ENCODE measurements at regions not wholly inside any gene's neighbourhood (a gene's known extent, or its start where the extent isn't known, plus 50 kb on each side); places are given as distances from the start of the nearest gene placed in this dataset.

DNA sequence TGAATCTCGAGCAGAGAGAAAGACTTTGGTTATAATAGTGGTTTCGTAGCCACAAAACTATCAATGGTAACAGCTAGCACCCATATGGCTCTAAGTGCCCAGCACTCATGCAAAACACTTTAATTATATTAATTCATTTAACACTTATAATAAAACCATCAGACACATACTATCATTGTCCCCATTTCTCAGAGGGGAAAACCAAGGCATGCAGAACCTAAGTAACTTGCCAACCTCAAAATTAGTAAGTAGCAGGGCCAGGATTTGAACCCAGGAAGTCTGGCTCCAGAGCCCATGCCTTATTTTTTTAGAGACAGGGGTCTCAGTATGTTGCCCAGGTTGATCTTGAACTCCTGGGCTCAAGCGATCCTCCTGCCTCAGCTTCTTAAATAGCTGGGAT is 145.6 kb upstream of the HS3ST2 start:
- no peak overlapping the region for H3K27ac Mint-ChIP-seq
- CTCF ChIA-PET = interaction anchor here (0.7 kb wide), 1 partner anchor 45 kb away, joined by 3 read pairs; no protein-coding TSS in a partner anchor
- no peak overlapping the region for H3K4me3 Mint-ChIP-seq
- peaks cover 3% of the 10 kb centered on the region for H3K27me3 Mint-ChIP-seq
- no peaks in the 10 kb centered on the region for H3K36me3 Mint-ChIP-seq
- peak; percentile 11 for DNase-seq
- ATAC-seq = no peak
- no peaks in the 10 kb centered on the region for H3K4me1 Mint-ChIP-seq
- H3K9me3 Mint-ChIP-seq (ENCODE audit: low read depth) = no peaks in the 10 kb centered on the region

DNA sequence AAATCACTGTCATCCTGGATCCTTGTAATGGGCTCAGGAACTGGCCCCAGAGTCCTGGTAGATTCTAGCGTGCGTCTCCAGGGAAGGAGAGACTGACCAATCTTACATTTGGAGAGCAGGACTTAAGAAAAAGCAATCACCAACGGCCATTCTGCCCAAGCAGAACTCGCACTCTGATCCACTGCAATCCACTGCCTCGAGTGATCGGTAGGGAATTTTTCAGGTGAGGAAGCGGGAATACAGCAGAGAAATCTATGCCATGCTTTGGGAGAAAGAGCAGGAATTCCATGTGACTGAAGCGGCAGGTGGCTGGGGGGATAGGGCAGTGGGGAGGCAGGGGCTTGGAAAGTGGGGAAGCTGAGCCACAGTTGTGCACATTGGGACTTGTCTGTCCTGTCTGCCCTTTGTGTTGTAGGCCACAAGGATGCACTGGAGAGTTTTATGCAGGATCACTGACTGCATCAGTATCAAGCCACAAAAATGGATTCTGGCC is 143.9 kb upstream of the HS3ST2 start:
- no peak overlapping the region for H3K27ac Mint-ChIP-seq
- H3K4me1 Mint-ChIP-seq = no peaks in the 10 kb centered on the region
- H3K27me3 Mint-ChIP-seq = peaks cover 3% of the 10 kb centered on the region
- ATAC-seq (no peak), DNase-seq (peak; percentile 26)
- no peaks in the 10 kb centered on the region for H3K9me3 Mint-ChIP-seq (ENCODE audit: low read depth)
- H3K36me3 Mint-ChIP-seq = no peaks in the 10 kb centered on the region
- CTCF ChIA-PET = interaction anchor here (1.1 kb wide), 1 partner anchor 26 kb away, joined by 3 read pairs; no protein-coding TSS in a partner anchor
- H3K4me3 Mint-ChIP-seq = no peak overlapping the region

DNA sequence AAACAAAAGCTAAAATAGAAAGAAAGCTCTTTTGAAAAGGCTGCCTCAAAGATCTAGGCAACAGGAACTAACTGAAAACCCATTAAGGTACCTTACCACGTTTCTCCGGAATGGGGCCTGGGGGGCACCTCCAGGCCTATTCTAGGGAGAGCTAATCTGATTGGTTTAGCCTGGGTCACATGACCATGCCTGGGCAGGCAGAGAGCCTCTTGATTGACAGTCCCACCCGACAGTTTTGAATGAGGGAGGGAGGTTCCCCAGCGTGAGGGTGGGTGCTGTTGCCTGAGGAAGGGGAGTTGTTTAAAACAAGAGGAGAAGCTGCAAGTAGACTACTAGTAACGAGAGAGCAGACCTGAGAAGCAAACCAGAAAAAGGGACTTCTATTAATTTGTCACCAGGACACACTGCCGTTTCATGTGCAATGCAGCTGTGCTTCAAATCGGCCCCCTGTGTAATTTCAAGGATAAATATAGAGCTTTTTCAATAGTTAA is 143.4 kb upstream of the HS3ST2 start:
- Mint-ChIP-seq H3K4me3 (no peak overlapping the region), H3K27me3 (peaks cover 3% of the 10 kb centered on the region), H3K36me3 (no peaks in the 10 kb centered on the region), H3K9me3 (ENCODE audit: low read depth) (no peaks in the 10 kb centered on the region), H3K4me1 (no peaks in the 10 kb centered on the region), H3K27ac (no peak overlapping the region)
- DNase-seq (no peak), ATAC-seq (no peak)
- CTCF ChIA-PET = no interaction called here

DNA sequence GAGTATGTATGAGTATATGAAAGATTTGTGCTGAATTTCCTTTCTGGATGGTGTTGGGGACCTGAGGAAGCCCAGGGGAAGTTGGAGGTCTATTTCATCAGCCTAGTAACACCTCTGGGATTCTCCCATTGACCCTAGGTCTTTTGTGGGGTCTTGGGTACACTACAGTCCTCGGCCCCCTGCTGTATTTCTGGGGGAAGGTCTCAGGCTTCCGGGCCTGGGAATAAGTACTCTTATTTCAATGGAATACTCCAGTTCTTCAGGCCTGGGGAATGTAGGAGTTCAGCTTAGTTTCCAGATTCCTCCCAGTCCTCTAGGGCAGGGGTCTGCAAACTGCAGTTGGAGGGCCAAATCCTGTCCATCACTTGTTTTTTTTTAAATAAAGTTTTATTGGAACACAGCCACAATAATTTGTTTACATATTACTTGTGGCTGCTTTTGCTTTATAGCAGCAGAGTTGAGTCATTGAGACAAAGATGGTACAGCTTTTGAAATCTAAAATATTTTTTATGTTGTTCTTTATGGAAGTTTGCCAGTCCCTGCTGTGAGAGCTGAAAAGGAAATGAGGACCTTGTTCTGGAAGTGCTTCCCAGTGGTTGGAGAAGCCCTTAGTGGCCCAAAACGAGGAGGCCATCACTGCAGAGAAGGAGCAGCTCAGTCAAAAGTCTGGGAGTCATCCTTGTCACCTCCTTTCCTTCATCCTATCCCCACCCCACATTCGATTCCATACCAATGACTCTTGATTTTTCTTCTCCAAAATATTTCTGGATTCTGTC is 142.5 kb upstream of the HS3ST2 start:
- Mint-ChIP-seq H3K4me3 (no peak overlapping the region), H3K27ac (no peak overlapping the region), H3K4me1 (no peaks in the 10 kb centered on the region), H3K27me3 (peaks cover 3% of the 10 kb centered on the region), H3K36me3 (no peaks in the 10 kb centered on the region), H3K9me3 (ENCODE audit: low read depth) (no peaks in the 10 kb centered on the region)
- no peak for ATAC-seq
- DNase-seq = no peak
- CTCF ChIA-PET = no interaction called here

DNA sequence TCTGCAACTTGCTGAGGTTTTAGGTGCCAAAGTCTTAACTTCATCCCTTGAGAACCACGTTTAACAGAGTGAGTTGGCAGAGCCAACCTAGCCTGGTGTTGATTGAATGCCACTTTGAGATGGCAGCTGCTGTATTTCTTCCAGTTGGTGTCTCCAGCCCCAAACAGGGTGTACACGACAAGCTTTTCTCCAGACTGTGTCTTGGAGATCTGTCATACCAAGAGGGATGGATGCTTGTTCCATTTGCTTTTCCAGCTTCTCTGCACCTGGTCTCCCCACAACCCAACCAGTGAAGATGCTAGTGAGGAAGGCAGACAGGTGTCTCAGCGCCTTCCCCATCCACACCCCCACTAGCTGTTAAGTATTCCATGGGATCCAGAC is 141.1 kb upstream of the HS3ST2 start:
- Mint-ChIP-seq H3K9me3 (ENCODE audit: low read depth) (no peaks in the 10 kb centered on the region), H3K27ac (no peak overlapping the region), H3K4me1 (no peaks in the 10 kb centered on the region), H3K27me3 (peaks cover 3% of the 10 kb centered on the region), H3K36me3 (no peaks in the 10 kb centered on the region), H3K4me3 (no peak overlapping the region)
- CTCF ChIA-PET = no interaction called here
- DNase-seq (no peak), ATAC-seq (no peak)

- Mint-ChIP-seq H3K4me3 (no peak overlapping the region), H3K36me3 (no peaks in the 10 kb centered on the region), H3K4me1 (no peaks in the 10 kb centered on the region), H3K9me3 (ENCODE audit: low read depth) (no peaks in the 10 kb centered on the region), H3K27me3 (no peaks in the 10 kb centered on the region), H3K27ac (no peak overlapping the region)
- no peak for DNase-seq
- no peak for ATAC-seq
- CTCF ChIA-PET = no interaction called here
These were observed 140.5 kb upstream of the HS3ST2 start for GRCh38 chr16:22673421-22673831.

GRCh38 chr16:22674832-22675191 is 139.2 kb upstream of the HS3ST2 start:
- DNase-seq = no peak
- no peaks in the 10 kb centered on the region for H3K9me3 Mint-ChIP-seq (ENCODE audit: low read depth)
- ATAC-seq = no peak
- no peak overlapping the region for H3K27ac Mint-ChIP-seq
- no peak overlapping the region for H3K4me3 Mint-ChIP-seq
- H3K4me1 Mint-ChIP-seq = no peaks in the 10 kb centered on the region
- CTCF ChIA-PET = interaction anchor here (1.5 kb wide), 1 partner anchor 8 kb away, joined by 3 read pairs; no protein-coding TSS in a partner anchor
- no peaks in the 10 kb centered on the region for H3K36me3 Mint-ChIP-seq
- H3K27me3 Mint-ChIP-seq = no peaks in the 10 kb centered on the region

DNA sequence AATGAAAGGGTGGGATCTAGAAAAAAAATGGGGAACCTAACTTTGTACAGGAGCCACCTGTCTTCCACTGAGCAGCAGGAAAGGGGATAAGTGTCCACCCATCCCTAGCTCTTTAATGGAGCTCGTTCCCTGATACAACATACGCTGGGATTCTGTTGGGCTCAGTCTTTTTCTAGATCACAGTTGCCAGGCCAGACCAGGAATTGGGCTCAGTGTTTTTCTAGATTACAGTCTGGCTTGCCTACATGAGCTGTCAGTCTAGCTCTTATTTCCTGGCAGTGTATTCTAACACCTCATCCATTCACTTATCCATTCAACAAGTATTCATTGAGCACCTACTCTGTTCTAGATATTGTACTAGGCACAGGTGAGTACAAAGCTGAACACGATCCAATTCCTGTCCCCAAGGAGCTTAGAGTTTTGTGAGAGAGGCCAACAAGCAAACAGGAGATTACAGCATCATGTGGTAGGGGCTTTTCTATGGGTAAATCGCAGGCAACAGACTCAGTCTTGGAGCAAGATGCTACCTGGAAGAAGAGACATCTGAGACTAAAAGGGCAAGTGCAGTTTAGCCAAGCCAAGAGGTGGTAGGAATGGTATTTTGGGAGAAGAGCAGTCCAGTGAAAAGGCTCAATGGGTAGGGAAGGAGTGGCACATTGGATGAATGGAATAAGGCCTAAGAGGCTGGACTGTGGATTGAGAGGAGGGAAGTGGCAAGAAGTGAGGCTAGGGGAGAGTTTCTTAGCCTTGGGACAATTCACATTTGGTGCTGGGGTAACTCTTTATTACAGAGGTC is 138.0 kb upstream of the HS3ST2 start:
- Mint-ChIP-seq H3K4me1 (no peaks in the 10 kb centered on the region), H3K27ac (no peak overlapping the region), H3K4me3 (no peak overlapping the region), H3K27me3 (no peaks in the 10 kb centered on the region), H3K36me3 (no peaks in the 10 kb centered on the region), H3K9me3 (ENCODE audit: low read depth) (no peaks in the 10 kb centered on the region)
- CTCF ChIA-PET = interaction anchor here (1.5 kb wide), 1 partner anchor 9 kb away, joined by 3 read pairs; no protein-coding TSS in a partner anchor
- no peak for DNase-seq
- no peak for ATAC-seq

GRCh38 chr16:22677024-22677830 is 136.7 kb upstream of the HS3ST2 start:
- no peaks in the 10 kb centered on the region for H3K36me3 Mint-ChIP-seq
- H3K27me3 Mint-ChIP-seq = peaks cover 3% of the 10 kb centered on the region
- CTCF ChIA-PET = no interaction called here
- no peak overlapping the region for H3K27ac Mint-ChIP-seq
- DNase-seq = no peak
- H3K9me3 Mint-ChIP-seq (ENCODE audit: low read depth) = no peaks in the 10 kb centered on the region
- no peak overlapping the region for H3K4me3 Mint-ChIP-seq
- no peak for ATAC-seq
- no peaks in the 10 kb centered on the region for H3K4me1 Mint-ChIP-seq

GRCh38 chr16:22678311-22678710 is 135.7 kb upstream of the HS3ST2 start:
- ATAC-seq (no peak), DNase-seq (peak; percentile 38)
- Mint-ChIP-seq H3K27ac (no peak overlapping the region), H3K9me3 (ENCODE audit: low read depth) (no peaks in the 10 kb centered on the region), H3K4me3 (no peak overlapping the region), H3K4me1 (no peaks in the 10 kb centered on the region), H3K27me3 (peaks cover 3% of the 10 kb centered on the region), H3K36me3 (no peaks in the 10 kb centered on the region)
- CTCF ChIA-PET = interaction anchor here (0.9 kb wide), 2 partner anchors 9 to 1118 kb away, joined by 3 read pairs; no protein-coding TSS in a partner anchor

- Mint-ChIP-seq H3K4me3 (no peak overlapping the region), H3K27ac (no peak overlapping the region), H3K4me1 (peaks cover 4% of the 10 kb centered on the region), H3K9me3 (ENCODE audit: low read depth) (peaks cover 2% of the 10 kb centered on the region), H3K36me3 (no peaks in the 10 kb centered on the region), H3K27me3 (peaks cover 3% of the 10 kb centered on the region)
- no peak for ATAC-seq
- CTCF ChIA-PET = interaction anchor here (2.8 kb wide), 1 partner anchor 1494 kb away, joined by 8 read pairs; no protein-coding TSS in a partner anchor
- DNase-seq = no peak
These were observed 132.2 kb upstream of the HS3ST2 start for GRCh38 chr16:22681554-22682291.

- H3K27me3 Mint-ChIP-seq = peaks cover 3% of the 10 kb centered on the region
- peaks cover 2% of the 10 kb centered on the region for H3K9me3 Mint-ChIP-seq (ENCODE audit: low read depth)
- H3K27ac Mint-ChIP-seq = no peak overlapping the region
- DNase-seq = no peak
- no peak for ATAC-seq
- CTCF ChIA-PET = interaction anchor here (1.3 to 2.8 kb wide), 2 partner anchors 9 to 1495 kb away, joined by 5 to 8 read pairs; no protein-coding TSS in a partner anchor
- H3K4me3 Mint-ChIP-seq = no peak overlapping the region
- H3K4me1 Mint-ChIP-seq = peaks cover 4% of the 10 kb centered on the region
- H3K36me3 Mint-ChIP-seq = no peaks in the 10 kb centered on the region
These were observed 130.7 kb upstream of the HS3ST2 start for GRCh38 chr16:22683258-22683657.

Measured in activated CD8-positive, alpha-beta memory T cell treated with anti-CD3 and anti-CD28 coated beads, Interleukin-2, amount 10 ng/mL, durations not matched to agents 7 days and 5 days (primary cell).